HG03064 (cell line): ENCODE measurements at regions not wholly inside any gene's neighbourhood (a gene's known extent, or its start where the extent isn't known, plus 50 kb on each side); places are given as distances from the start of the nearest gene placed in this dataset.

Source experiments
- ATAC-seq: cut with Tn5 transposase; IDR thresholded peaks from one replicate; pipeline ENCODE4 v1.9.1; 2021; ENCODE audit warnings: low read depth; ENCODE audit not compliant: unreplicated experiment

- ATAC-seq, result no peak
These were observed 319.5 kb upstream of the NXPH2 start for GRCh38 chr2:139099721-139100120.

GRCh38 chr2:139098961-139099360 lies 318.8 kb upstream of the NXPH2 start:
- no peak for ATAC-seq

- no peak for ATAC-seq
These were observed 302.9 kb upstream of the NXPH2 start for GRCh38 chr2:139083121-139083520.

DNA sequence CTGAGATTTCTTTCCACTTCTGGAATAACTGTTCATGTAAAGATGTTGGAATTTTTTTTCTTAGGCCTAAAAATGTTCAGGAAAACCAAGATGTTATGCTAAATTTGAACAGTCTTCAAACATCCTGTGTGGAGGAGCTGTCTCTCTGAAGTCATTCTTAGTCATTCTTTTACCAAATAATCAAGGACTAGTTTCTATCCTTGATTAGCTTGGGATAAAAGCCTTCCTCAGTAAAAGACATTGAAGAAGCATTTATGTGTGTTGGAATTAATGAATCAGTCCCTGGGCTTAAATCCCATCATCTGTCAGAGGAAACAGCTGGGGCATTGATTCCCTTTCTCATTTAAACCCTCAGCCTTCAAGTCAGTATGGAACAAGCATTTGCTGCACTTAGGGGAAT lies 300.1 kb upstream of the NXPH2 start:
- no peak for ATAC-seq

GRCh38 chr2:139079311-139079710 lies 299.1 kb upstream of the NXPH2 start:
- no peak for ATAC-seq

GRCh38 chr2:139078376-139078775 lies 298.2 kb upstream of the NXPH2 start:
- no peak for ATAC-seq

GRCh38 chr2:139077099-139077737 lies 297.0 kb upstream of the NXPH2 start:
- ATAC-seq, result no peak

- no peak for ATAC-seq
These were observed 287.7 kb upstream of the NXPH2 start for GRCh38 chr2:139067874-139068273.

GRCh38 chr2:139067072-139067471 lies 286.9 kb upstream of the NXPH2 start:
- ATAC-seq, result no peak

GRCh38 chr2:139064159-139064558 lies 284.0 kb upstream of the NXPH2 start:
- no peak for ATAC-seq

GRCh38 chr2:139059617-139060016 lies 279.4 kb upstream of the NXPH2 start:
- ATAC-seq, result no peak

DNA sequence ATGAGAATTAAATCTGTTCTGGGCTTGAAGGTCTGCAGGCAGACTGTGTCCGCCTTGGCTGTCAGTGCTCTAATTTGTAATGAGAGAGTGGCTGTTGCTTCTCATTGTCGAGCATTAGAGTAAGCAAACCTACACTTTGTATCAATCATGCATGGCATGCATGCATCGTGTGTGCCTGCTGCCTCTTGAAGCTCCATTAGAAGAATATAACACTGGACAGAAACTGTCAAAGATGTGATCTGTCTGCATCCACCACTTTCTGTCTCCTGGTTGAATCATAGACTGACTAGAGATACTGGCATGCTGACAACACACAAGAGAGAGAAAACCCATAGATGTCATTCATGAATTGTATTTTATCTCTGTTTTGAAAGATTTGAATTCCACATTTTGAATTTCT lies 275.0 kb upstream of the NXPH2 start:
- no peak for ATAC-seq

- no peak for ATAC-seq
These were observed 267.8 kb upstream of the NXPH2 start for GRCh38 chr2:139048017-139048416.

DNA sequence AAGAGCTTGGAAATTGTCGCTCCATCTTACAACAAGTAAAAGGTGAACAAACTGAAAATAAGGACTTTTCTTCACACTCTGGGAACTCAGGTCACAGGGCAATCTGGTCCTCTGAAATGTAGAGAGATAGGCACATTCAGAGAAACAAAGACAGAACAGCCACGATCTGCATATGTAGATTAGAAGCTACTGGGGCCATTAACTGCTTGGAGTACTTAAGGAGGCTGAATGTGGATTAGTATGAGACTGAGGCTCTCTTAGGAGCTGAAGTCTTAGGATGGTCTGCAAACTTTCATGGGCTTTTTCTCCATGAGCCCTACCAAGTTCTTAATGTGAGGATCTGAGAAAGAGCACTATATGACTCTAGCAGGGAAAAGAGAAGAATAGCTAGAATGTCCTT lies 265.3 kb upstream of the NXPH2 start:
- ATAC-seq, result no peak

DNA sequence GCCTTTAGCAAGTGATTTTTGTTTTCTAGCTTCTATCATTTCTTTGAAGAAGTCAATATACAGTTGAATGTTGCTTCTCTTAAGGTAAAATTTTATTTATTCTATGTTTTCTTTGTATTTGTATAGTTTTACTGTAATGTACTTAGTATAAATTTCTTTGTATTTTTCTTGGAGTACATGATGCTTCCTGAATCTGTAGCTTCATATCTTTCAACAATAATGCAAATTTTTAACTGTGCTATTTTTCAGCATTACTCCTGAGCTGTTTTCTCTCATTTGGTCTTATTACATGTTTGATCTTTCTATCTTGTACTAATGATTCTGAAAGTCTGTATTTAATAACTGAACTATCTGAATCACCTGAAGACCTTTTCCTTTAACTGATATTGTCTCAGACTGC lies 253.9 kb upstream of the NXPH2 start:
- ATAC-seq, result no peak

DNA sequence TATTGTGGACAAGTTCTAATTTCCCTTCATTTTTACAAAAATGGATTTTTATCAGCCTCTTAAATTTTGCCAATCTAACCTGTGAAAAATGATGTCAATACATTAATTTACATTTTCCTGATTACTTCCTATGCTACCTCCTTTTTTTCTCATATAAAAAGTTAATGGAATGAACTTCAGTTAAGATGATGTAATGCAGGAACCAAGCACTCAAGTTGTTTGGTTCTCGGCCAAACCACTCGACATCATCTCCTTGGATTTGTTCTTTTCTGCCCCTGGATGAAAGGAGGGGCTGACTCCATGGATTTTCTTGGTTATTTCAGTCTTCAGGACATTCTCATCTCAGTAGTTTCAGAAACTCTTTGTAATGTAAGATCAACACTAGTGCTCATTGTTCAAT lies 253.1 kb upstream of the NXPH2 start:
- ATAC-seq, result no peak

- no peak for ATAC-seq
These were observed 251.5 kb upstream of the NXPH2 start for GRCh38 chr2:139031722-139032121.

DNA sequence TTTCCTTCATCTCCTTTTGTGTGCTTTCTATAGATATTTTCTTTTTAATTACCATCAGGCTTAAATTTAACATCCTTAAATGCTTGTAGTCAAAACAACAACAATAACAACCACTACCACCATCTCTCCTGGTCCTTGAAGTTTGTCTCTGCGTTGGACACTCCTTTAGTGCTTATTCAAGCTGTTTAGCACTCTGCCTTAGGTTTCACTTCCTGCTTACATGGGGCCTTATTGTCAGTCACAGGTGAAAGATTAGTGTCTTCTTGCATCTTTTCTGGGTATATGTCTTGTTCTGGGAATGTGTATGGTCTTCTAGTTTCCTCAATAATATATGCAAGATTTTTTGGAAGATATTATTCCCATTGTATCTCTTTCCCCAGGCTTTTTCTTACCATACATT lies 240.1 kb upstream of the NXPH2 start:
- ATAC-seq, result no peak

DNA sequence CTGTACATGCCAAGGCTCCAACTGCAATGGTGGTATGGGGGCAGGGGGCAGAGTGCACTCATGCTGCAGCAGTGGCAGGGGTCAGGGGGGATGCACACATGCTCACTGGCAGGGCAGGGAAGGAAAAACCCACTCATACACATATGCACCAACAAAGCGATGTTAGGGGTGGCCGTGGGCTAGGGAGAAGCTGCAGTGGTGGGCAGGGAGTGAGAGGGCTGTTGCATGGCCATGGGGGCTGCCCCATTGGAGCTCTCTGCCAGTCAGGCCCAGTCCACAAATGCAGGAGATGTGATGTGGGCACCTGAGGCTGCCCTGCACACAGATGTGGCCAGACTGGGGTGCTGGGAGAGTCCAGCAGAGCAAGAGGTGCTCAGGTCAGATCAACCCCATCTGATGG lies 238.1 kb upstream of the NXPH2 start:
- no peak for ATAC-seq

- ATAC-seq, result no peak
These were observed 226.9 kb upstream of the NXPH2 start for GRCh38 chr2:139007130-139007529.

GRCh38 chr2:139000131-139000785 lies 220.1 kb upstream of the NXPH2 start:
- no peak for ATAC-seq

DNA sequence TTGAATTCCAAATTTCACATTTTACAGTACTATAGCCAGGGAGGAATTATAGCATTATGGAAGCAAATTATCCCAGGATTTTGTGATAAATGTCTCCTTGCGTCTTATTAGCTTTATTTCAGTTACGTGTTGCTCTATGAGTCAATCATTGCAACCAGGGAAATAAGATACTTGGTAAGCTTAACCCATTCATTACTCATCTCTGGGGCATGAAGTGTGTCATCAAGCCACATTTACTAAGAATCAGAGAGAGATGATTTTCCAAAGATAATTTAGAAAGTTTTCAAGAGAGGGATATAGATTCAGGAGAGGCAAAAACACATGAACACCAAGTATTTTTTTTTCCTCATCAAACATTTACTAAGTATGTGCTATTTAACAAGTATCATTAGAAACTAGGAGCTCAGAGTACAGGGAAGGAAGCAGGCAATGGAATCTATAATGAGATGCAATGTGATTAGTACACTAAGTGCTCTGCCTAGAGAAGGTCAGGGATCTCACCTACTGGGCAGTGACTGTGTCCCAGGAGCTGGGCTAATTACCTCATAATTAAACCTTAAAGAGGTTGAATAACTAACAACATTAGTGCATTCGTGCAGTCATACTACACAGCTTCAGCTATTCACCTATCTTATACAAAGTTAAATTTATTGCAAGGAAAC lies 217.8 kb upstream of the NXPH2 start:
- ATAC-seq, result no peak
